ENCODE measurements at regions not wholly inside any gene's neighbourhood (a gene's known extent, or its start where the extent isn't known, plus 50 kb on each side); places are given as distances from the start of the nearest gene placed in this dataset.

GRCh38 chr12:27865421-27865820 lies 85.4 kb upstream of the MANSC4 start:
- TF ChIP-seq MAX (IDR thresholded peaks at IDR 0.05; ENCODE audit: low read depth, low read length) (no peak), MYC (IDR thresholded peaks at IDR 0.05; ENCODE audit: low read depth, low read length) (no peak)
- TF ChIP-seq, protein P1, sequence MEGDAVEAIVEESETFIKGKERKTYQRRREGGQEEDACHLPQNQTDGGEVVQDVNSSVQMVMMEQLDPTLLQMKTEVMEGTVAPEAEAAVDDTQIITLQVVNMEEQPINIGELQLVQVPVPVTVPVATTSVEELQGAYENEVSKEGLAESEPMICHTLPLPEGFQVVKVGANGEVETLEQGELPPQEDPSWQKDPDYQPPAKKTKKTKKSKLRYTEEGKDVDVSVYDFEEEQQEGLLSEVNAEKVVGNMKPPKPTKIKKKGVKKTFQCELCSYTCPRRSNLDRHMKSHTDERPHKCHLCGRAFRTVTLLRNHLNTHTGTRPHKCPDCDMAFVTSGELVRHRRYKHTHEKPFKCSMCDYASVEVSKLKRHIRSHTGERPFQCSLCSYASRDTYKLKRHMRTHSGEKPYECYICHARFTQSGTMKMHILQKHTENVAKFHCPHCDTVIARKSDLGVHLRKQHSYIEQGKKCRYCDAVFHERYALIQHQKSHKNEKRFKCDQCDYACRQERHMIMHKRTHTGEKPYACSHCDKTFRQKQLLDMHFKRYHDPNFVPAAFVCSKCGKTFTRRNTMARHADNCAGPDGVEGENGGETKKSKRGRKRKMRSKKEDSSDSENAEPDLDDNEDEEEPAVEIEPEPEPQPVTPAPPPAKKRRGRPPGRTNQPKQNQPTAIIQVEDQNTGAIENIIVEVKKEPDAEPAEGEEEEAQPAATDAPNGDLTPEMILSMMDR (IDR thresholded peaks at IDR 0.05; ENCODE audit: low read depth, low read length), result no peak

Data from NB4 (cell line).